ENCODE measurements at regions not wholly inside any gene's neighbourhood (a gene's known extent, or its start where the extent isn't known, plus 50 kb on each side); places are given as distances from the start of the nearest gene placed in this dataset.

GRCh38 chr10:59060852-59061251, 115.6 kb upstream of the PHYHIPL start:
- no TSS peak for BruUV-seq (replicated peaks)
- DNase-seq (no peak), ATAC-seq (ENCODE audit: low read depth) (no peak)
- no peak overlapping the region for H2BK120ac ChIP-seq (ENCODE audit: low read depth, low read length)
- H3K9me1 ChIP-seq (ENCODE audit: insufficient read depth, low read length): no peaks in the 10 kb centered on the region
- no peak overlapping the region for H2AFZ ChIP-seq (replicated peaks; ENCODE audit: low read length, poor library complexity)
- WGBS, 2 experiments (ENCODE audit: extremely low coverage in 2 of 2, insufficient read length in 1 of 2): no CpG with 5 or more reads among the region's 1 CpG
- H4K8ac ChIP-seq (ENCODE audit: low read depth in 2 of 2, low read length in 2 of 2): no peak overlapping the region
- H3K23ac ChIP-seq (ENCODE audit: low read depth, low read length): no peak overlapping the region
- no peak overlapping the region for H3K4me3 ChIP-seq (ENCODE audit: insufficient read depth, low read depth, low read length)
- no peak overlapping the region for H2BK5ac ChIP-seq (ENCODE audit: low read depth, low read length, poor library complexity, severe bottlenecking)
- peaks cover 8% of the 10 kb centered on the region; the same call in 1 of the 2 replicates for H3K27me3 ChIP-seq (ENCODE audit: control insufficient read depth, insufficient read depth, low read length)
- no peak overlapping the region for H3K14ac ChIP-seq (replicated peaks; ENCODE audit: low read depth, low read length)
- H3K9ac ChIP-seq (ENCODE audit: low read depth, low read length): no peak overlapping the region
- POLR2A ChIA-PET (ENCODE audit: unreplicated experiment): no interaction called here
- H3K4me1 ChIP-seq (ENCODE audit: control insufficient read depth, insufficient read depth, low read length): no peaks in the 10 kb centered on the region
- CTCF ChIA-PET: no interaction called here
- H3K27ac ChIP-seq (ENCODE audit: insufficient read depth, low read length): no peak overlapping the region
- H3K79me1 ChIP-seq (ENCODE audit: low read depth in 1 of 2, low read length in 2 of 2): no peaks in the 10 kb centered on the region
- no peaks in the 10 kb centered on the region for H3K9me3 ChIP-seq (ENCODE audit: control insufficient read depth, insufficient read depth, low read length)
- H2BK15ac ChIP-seq (ENCODE audit: low read depth, low read length): no peak overlapping the region
- no peaks in the 10 kb centered on the region for H3K36me3 ChIP-seq (ENCODE audit: control insufficient read depth, insufficient read depth, low read length)
- no peak overlapping the region for H3K56ac ChIP-seq (ENCODE audit: extremely low read depth, insufficient read depth, low read length)
- H2AK9ac ChIP-seq (replicated peaks; ENCODE audit: low read depth, low read length, poor library complexity): no peak overlapping the region
- H4K20me1 ChIP-seq (ENCODE audit: insufficient read depth, low read length): no peaks in the 10 kb centered on the region
- intact Hi-C loops (cut with micrococcal nuclease) (no loop called here), in situ Hi-C loops (cut with MboI; ENCODE audit: low sequenced_read_pairs) (no loop called here), dilution Hi-C loops (cut with HindIII; ENCODE audit: low sequenced_read_pairs, unreplicated experiment) (no loop called here)
- no peak overlapping the region for H3K4me2 ChIP-seq (ENCODE audit: low read depth, low read length)
- H3K4ac ChIP-seq (ENCODE audit: low read depth, low read length): no peak overlapping the region
- H3K18ac ChIP-seq (ENCODE audit: low read depth, low read length): no peak overlapping the region
- H2BK20ac ChIP-seq (ENCODE audit: low read depth, low read length): no peak overlapping the region
- H4K5ac ChIP-seq (ENCODE audit: low read depth, low read length): no peak overlapping the region
- H4K91ac ChIP-seq (ENCODE audit: insufficient read depth, low read depth, low read length): no peak overlapping the region
- no peak overlapping the region for H2AK5ac ChIP-seq (ENCODE audit: low read depth, low read length)
- TF ChIP-seq MAZ (IDR thresholded peaks at IDR 0.05; ENCODE audit: borderline replicate concordance, low read depth, low read length) (no peak), RCOR1 (IDR thresholded peaks at IDR 0.05; ENCODE audit: insufficient replicate concordance, low read length) (no peak), MXI1 (IDR thresholded peaks at IDR 0.05; ENCODE audit: borderline replicate concordance, low read depth, low read length) (no peak), RFX5 (IDR thresholded peaks at IDR 0.05; ENCODE audit: low read depth, low read length) (no peak), FOS (IDR thresholded peaks at IDR 0.05; ENCODE audit: low read depth, low read length) (no peak), POLR2A (IDR thresholded peaks at IDR 0.05; ENCODE audit: low read depth, low read length) (no peak), RAD21 (IDR thresholded peaks at IDR 0.05; ENCODE audit: low read length) (no peak), CHD1 (IDR thresholded peaks at IDR 0.05; ENCODE audit: low read depth, low read length) (no peak), SMC3 (IDR thresholded peaks at IDR 0.05; ENCODE audit: low read depth, low read length) (no peak), CTCF (conservative IDR thresholded peaks at IDR 0.05; ENCODE audit: low read depth, low read length) (no peak), USF2 (IDR thresholded peaks at IDR 0.05; ENCODE audit: low read depth, low read length) (no peak), NFE2L2 (IDR thresholded peaks at IDR 0.05; ENCODE audit: low read depth, low read length) (no peak), CEBPB (IDR thresholded peaks at IDR 0.05; ENCODE audit: low read depth, low read length) (no peak), MAFK (IDR thresholded peaks at IDR 0.05; ENCODE audit: low read depth, low read length) (no peak)
